Caki2 (cell line): ENCODE measurements at regions not wholly inside any gene's neighbourhood (a gene's known extent, or its start where the extent isn't known, plus 50 kb on each side); places are given as distances from the start of the nearest gene placed in this dataset.

Experiments used
- DNase-seq: peaks from one replicate; pipeline ENCODE4 v3.0.0-alpha.2; 2015; ENCODE audit warnings: low read depth
- in situ Hi-C: cut with HindIII; loops from 2 replicates; pipeline ENCODE4 v1.10.0; 2016; ENCODE audit warnings: low sequenced_read_pairs, low pct_unique_long_range_greater_than_20kb, mixed read lengths

DNA sequence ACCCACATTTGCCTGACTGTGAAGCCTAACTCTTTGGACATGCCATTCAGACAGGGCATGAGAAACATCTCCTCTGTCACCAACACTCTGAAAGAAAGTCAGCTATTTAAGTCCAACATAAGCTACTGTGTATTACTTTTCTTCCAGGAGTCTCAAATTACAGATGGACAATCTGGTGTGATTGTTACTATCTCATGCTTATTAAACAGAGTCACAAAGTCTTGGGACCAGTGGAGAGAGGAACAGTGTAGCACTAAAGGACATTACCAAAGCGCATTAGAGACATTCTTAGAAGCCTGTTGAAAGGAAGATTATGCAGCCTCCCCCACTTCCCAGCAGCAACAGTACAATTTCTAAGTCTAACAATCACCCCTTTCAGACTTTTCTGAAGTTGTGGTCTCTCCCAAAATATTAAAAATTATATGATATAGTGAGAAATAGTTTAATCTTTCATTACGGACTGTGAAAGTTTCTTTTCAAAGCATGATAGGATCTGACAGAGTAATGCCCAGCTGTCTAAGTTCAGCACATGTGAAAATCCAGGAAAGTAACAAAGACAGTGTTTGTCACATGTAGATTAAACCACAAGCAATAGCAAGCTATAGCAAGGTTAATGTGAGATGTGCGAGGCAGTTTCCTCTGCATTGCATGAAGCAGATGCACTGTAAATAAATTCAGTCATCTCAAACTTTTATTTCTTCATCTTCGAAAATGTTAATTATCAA, 280.9 kb upstream of the FZD8 start:
- in situ Hi-C loops: no loop called here
- DNase-seq: no peak

DNA sequence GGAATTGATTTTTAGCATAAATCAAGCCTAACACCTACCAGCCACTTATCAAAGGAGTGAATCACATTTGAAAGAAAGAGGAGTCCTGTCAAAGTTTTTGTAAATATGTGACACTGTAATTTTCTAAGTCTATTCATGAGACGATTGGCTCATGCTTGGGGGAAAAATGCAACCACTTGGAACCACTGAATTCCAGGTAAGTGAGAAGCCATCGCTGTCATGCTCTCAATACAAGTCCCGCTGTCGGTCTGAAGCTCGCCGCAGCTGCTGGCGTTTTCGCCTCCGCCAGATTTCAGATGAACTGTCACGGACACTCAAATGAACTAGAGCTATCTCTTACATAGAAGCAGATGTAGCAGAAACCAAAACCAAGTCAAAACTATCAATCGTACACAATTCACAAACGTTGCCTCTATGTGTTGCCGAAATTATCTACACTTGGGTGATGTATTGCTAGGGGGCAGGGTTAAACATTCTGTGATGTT, 279.8 kb upstream of the FZD8 start:
- DNase-seq: no peak
- in situ Hi-C loops: no loop called here

DNA sequence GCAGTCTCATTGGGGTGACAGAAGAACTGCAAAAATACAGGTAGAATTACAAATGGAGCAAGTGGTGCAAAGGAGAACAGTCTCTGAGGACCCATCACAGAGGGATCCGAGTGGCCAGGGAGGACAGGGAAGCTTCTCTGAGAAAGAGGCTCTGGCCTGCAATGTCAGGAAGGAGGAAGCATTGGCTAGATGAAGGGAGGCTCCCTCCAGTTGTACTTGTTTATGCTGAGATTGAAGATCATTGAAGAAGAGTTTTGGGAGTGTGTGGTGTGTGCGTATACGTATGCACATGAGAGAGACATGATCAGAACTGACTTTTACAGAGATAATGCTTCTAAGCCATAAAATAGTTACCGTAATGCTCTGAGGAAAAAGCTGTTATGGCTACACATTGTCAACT, 274.7 kb upstream of the FZD8 start:
- in situ Hi-C loops: no loop called here
- peak; percentile 35 for DNase-seq

DNA sequence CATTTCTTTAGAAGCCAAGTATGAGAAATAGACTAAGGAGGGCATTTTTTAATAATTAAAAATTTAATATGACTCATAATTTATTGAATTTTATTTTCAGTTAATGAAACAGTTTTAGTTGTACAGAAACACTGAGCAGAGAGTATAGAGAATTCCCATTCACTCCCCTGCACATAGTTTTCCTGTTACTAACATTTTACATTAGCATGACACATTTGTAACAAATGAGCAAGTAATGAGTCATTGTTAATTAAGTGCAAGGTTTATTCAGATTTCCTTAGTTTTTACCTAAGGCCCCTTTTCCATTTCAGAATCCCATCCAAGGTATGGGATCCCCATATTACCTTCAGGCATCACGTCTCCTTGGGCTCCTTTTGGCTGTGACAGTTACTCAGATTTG, 271.5 kb upstream of the FZD8 start:
- in situ Hi-C loops: no loop called here
- DNase-seq: no peak

DNA sequence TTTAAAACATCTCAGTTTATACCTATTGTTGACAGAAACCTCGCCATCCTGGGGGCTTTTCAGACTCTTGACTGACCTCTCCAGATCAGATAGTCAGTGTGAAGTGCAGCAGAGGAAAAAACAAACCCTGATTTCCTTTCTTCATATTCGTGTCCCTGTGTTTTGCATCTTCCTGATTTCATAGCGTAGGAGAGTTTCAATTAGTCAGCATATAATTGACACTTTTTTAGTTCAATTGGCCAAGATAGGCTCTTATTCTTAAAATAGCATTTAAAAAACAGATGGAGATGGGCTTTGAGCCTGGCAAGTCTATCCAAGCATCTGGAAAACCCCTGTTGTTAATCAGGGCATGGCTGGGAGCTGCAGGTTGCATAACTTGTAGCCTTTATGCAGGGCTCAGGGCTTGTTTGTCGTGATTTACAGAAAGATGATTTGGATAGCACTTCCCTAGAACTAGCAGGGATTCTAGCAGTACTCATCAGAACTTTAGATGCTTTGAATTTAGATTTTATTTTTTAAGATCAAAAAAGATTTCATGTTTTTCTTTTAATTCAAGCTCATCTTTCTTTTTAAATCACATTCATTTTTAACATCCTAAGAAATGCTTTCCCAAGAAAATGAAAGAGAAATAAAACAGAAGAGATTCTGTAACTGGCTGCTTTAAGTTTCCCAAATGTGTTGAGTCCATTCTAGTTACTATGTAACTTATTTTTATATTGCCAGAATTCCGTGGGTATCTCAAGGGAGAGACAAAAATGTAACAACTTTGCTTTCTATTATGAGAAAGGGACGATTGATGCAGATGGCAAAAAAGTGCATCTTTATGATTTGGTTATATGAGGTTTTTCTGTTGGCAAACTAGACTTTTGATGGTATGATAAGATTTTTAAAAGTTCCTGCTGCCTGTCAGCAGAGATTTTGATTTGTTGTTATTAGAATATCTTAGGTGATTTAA, 270.8 kb upstream of the FZD8 start:
- DNase-seq: no peak
- in situ Hi-C loops: no loop called here

DNA sequence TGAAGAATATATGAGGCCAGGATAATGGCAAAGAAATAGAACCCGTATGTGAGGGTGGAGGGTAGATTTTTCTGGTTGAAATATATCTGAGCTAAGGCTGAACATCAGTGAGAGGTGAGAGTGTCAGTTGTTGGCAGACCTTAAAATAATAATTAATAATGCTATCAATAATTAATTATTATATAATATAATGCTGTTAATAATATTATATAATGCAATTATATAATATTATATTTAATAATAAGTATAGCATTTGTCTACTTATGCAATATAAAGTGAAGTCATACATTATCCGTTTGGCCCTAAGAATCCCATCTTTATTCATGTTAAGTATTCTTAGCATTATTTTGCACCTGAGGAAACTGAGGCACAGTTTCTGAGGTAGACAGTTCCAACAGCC, 269.9 kb upstream of the FZD8 start:
- DNase-seq: no peak
- in situ Hi-C loops: no loop called here

DNA sequence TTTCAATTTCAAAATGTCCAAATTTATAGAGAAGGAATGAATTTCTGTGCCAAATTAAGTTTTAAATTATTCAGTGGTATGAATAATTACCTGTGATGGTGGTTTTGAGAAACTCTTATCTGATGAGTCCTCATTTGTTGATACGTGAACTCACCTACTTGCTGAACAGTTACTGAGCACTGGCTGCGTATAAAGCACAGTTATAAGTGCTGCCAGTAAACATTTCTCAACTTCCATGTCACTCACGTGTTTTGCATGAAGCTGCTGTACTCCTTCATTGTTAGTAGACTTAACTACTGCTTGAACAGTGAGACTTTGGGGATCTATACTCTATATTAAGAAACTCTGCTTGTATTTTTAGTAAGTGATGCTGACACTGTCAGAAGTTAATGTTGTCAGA, 269.1 kb upstream of the FZD8 start:
- in situ Hi-C loops: no loop called here
- DNase-seq: no peak

DNA sequence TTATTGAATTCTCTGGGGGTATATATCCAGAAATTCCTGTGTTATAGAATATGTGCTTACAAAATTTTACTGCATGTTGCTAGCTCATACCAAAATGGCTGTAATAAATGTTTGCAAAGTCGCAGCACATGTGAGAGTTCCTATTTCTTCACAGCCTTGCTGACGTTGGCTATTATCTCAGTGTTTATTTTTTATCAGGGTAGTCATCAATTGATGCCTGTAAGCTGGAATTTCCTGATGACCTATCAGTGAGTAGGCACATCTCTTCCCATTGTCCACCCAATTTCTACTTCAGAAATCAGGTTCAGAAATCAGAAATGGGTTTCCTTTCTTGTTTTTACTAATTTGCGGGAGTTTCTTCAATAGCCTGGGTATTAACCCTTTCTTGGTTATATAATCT, 268.1 kb upstream of the FZD8 start:
- peak; percentile 33 for DNase-seq
- in situ Hi-C loops: no loop called here

DNA sequence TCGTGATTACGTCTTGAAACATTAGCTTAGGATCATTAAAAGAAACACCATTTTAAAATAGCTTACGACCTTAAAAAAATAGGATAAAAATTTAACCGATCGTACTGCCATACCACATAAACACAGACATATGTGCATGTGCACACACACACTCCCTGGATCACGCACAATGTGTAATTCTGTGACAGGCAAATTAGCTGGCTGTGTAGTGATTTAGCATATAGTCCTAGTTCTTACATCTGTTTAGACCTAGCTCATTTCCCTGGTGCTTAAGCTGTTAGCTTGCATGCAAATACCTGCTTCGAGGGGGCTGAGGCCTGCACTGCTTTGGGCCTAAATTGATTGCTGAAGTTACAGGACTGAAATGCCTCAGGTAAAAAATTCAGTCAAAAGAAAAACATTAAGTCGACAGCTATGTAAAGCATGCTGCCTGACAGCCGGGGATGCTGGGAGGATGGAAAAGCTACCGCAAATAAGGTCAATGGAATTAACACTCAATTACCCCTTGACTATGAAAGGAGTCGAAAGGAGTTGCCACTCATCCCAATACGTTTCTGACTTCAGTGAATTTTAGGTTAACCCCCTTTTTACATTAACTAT, 267.1 kb upstream of the FZD8 start:
- in situ Hi-C loops: no loop called here
- no peak for DNase-seq

DNA sequence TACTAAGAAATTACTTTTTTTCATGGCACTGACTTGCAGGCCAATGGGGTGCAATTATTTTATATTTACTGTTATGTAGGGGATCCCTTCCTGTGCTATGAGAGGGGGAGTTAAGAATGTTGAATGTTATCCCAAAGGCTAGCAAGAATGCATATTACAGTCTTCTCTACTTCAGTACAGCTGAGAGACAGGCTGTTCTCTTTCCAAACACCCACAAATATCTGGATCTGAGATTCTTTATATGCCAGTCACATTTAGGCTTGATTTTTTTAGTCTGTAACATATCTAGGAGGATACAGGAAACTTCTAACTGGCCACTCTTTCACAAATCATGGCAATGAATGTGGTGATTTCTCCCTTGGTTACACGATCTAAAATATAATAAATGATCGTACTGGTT, 266.4 kb upstream of the FZD8 start:
- no peak for DNase-seq
- in situ Hi-C loops: no loop called here

DNA sequence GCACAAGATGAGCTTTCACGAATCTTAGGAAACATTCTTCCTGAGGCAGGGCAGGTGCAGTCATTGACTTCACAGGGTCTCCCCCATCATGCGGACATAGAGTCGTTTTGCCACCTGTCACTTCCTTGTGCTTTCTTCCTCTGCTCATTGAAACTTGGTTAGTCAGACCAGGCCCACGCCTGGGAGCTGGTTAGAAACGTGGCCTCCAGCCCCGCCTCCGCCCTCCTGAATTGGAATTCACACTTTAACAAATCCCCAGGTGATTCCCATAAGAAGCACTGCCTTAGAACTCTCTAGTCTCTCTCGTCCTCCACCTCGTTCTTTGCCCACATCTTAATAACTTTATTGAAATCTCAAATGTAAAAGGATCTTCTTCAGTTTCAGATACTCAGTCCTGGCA, 265.5 kb upstream of the FZD8 start:
- in situ Hi-C loops: no loop called here
- no peak for DNase-seq

DNA sequence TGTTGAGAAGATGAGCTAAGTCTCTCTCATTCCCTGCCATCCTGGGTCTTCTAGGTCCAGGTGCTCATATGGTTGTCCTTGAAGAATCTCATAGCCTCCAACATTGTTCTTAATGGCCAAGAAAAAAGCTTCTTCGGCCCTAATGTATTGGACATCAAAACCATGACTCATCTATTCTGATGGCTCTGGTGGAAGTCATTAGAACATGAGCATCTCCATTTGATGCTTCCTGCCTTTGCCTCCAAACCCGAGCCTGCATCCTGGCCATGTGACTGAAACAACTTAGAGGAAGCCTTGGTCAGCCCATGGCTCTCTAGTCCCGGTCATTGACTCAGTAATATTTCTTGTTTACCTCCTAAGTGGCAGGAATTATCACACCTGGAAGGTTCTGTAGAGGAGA, 264.1 kb upstream of the FZD8 start:
- in situ Hi-C loops: no loop called here

DNA sequence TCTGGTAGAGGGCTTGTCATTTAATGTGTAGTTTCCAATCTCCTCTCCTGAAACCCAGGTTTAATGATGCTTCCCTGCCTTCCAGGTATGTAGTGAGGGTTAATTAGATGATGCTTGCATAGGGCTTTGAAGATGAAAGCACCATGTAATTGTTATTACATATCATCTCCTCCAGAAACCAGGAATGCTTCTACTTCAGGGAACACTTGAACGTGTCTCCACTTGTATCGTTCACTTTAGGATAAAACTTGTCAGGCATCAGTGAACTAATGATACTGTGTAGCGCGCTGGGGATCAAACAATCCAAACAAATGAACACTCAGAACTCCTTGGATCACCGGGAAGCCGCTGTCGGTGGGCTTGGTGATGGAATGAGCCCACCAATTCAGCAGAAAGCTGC, 260.9 kb upstream of the FZD8 start:
- in situ Hi-C loops: no loop called here
- DNase-seq: no peak

More for the DNA sequence above, 264.1 kb upstream of the FZD8 start:
- DNase-seq: no peak

DNA sequence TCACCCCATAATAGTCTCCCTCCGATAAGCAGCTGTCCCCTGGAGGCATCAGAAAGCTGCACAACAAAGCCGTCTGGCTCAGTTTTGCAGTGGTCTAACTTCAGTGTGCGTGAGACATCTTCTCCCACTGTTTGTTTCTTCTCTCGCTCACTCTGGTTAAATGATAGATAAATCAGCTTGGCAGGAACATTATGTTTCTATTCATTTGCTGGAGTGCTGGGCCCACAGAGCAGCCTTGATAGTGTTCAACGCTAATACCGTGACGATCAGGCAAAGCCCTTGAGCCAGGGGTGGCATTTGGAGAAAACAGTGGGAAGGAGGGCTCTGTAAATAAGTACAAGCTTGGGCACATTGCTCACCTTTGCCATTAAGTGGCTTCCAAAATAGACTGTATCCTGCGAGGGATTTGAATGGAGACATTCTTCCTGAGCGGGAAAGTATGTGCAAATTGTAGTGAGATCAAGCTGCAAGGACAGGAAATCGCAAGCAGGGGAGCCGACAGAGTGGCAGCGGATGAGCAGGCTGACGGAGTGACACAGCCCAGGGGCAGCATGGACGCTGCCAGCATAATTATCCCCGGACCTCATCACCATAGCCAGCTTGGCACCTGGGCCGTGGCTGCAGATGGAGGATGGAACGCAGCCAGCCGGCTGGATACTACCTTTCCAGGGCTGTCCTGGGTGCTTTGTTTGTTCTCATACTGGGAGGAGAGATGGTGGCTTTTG, 256.8 kb upstream of the FZD8 start:
- DNase-seq: no peak
- in situ Hi-C loops: no loop called here

DNA sequence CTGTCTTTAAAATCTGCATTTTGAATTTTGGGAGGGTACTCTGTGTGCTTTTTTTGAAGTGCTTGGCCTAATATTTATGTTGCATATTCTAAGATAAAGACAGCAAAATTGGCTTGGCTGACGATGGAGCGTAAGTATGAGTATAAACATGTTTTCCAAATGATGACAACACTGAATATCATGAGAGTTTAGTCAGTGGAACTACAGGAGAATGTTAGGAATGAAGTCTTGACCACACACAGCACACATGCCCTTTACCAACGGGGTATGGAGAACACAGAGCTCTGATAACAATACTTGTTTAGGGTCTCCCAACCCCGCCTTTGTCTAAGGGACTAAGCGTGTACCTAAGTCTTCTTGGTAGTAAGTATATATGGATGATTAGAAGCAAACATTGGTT, 253.9 kb upstream of the FZD8 start:
- DNase-seq: no peak
- in situ Hi-C loops: no loop called here

DNA sequence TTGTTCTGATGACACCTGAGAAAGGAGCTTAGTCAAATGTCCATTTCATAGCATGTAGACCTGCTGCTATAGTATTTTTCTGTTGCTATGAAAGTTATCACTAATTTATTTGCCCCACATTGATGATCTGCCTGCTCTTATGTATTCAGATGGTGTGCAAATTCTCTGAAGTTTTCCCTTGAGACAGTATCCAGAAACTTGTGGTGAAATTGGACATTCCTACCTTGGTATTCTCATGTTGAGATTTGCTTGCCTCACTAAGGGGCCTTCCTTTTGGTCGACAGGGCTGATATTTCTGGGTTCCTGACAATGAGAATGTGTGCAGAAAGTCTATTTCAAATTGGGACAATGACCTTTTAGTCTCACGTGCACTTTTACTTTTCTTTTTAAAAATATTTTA, 253.2 kb upstream of the FZD8 start:
- DNase-seq: no peak
- in situ Hi-C loops: no loop called here

DNA sequence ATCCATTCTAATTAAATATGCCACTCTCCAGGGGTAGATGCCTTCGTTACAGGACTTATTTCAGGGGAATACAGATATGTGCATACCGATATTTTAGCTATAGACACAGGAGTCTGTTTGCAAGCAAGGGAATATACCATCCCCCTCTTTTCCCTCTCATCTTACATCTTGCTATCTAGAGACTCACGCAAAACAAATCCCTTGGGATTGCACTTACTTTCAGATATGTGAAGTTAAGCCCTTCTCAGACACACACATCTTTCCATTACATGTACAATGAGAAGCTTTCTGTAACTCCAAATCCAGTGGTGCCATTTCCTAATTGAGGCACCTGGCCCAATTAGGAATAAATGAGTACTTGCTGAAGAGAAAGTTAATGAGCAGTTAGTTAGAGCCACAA, 250.4 kb upstream of the FZD8 start:
- in situ Hi-C loops: no loop called here
- DNase-seq: no peak

DNA sequence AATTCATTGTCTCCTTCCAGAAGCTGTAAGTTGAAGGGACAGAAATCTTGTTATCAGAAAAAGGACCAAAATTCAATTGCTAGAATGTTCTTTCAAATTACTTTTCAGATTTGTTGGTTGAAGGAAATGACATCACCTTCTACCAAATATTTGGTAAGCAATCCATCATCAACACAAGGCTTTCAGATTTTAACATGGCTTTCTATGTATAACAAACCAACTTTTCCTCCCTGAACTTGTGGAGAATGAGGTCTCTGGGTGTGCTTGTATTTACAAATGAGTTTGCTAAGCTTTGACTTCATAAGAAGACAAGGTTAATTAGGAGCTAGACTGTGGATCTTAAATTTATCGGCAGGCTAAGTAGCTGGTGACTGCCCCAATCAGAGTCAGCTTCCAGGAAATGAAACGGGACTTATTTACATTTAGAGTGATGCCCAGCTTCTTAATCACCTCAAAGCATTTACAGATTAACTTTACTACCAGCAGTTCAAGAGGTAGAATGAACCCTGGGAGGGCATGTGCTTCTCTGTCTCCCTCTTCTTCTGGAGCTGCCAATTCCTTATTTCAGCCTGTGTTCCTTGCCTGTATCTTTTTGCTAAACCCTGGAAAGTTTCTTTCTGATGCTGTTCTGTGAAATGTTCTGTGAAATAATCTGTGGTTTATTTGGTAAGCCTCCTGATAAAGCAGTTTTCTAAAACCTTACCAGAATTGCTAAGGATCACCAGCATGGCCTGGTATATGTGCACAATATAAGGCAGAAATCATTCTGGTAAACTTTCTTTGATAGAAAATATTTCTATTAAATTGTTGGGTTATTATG, 248.8 kb upstream of the FZD8 start:
- in situ Hi-C loops: no loop called here
- DNase-seq: no peak
